AG04450 (cell line): ENCODE measurements at regions not wholly inside any gene's neighbourhood (a gene's known extent, or its start where the extent isn't known, plus 50 kb on each side); places are given as distances from the start of the nearest gene placed in this dataset.

Source experiments
- CTCF ChIA-PET: fragments of 300-600, 350-600 bp; formaldehyde crosslinking; extraction: SDS; loops from one replicate; lab custom pipeline; 2022; ENCODE audit warnings: antibody characterized with exemption, inconsistent platforms; lab: Charles Lee
- POLR2A ChIA-PET: fragments of 350-600 bp; formaldehyde crosslinking; extraction: SDS; loops from one replicate; lab custom pipeline; 2021; ENCODE audit warnings: antibody characterized with exemption, inconsistent platforms; lab: Yijun Ruan, JAX
- DNase-seq: peaks from one replicate; pipeline ENCODE4 v3.0.0-alpha.2; 2011; ENCODE audit warnings: low read depth, low spot score
- H3K27ac ChIP-seq: one replicate; pipeline ENCODE4 v1.5.1; 2012; ENCODE audit warnings: low read depth, low read length, control low read depth
- H3K27me3 ChIP-seq: one replicate; pipeline ENCODE4 v1.6.0; 2012; ENCODE audit warnings: low read length; ENCODE audit not compliant: control insufficient read depth, insufficient read depth
- H3K4me3 ChIP-seq: 2 replicates; pipeline ENCODE4 v1.5.1; 2011; ENCODE audit warnings: mild to moderate bottlenecking, low read depth, low read length, control low read depth
- H3K9me3 ChIP-seq: 2 replicates; pipeline ENCODE4 v1.5.1; 2012; ENCODE audit warnings: low read length; ENCODE audit not compliant: control insufficient read depth, insufficient read depth
- CTCF ChIP-seq: IDR thresholded peaks from 2 replicates; pipeline ENCODE4 v1.5.1; 2011; ENCODE audit warnings: low read depth, low read length, control low read depth, inconsistent platforms

DNA sequence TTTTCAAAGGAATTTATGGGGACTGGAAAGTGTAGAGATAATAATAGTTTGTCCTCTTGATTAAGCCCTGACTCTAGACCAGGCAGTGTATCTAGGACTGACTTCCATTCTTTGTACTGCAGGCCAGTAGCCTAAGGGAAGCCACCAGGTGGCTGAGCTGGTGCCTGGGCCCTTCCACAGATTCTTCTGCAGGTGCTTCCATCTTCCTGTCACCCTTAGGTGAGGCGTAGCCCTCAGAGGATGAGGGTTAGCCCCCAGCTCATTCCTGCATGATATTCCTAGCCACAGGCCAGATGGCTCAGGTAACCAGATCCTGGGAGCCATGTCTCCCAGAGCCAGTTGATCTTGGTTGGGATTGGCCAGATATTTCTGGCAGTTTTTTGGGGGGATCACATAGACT is 169.0 kb upstream of the IL12A start:
- no peak overlapping the region for H3K4me3 ChIP-seq
- DNase-seq = no peak
- no peak overlapping the region for H3K27ac ChIP-seq
- H3K27me3 ChIP-seq = no peaks in the 10 kb centered on the region
- POLR2A ChIA-PET = no interaction called here
- no peak for TF ChIP-seq CTCF
- CTCF ChIA-PET = interaction anchor here (0.6 to 3.9 kb wide), 4 partner anchors 9 to 495 kb away, joined by 3 to 29 read pairs (median 12); no protein-coding TSS in a partner anchor
- H3K9me3 ChIP-seq = no peaks in the 10 kb centered on the region

DNA sequence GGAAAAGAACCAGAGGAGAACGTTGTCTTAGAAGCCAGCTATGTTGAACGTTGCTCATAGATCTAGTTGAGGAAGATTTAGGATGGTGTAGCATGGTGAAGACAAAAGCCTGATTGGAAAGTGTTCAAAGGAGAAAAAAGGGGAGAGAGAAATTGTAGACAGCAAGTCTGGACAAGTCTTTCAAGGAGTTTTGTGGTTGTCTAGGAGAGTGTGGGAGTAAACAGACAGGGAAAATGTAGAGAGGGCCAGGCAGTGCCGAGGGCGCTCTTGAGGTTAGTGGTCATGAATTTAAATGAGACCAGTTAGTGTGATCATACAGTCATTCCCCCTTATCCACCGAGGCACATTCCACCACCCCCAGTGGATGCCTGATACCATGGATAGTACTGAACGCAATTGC is 167.5 kb upstream of the IL12A start:
- POLR2A ChIA-PET = no interaction called here
- no peaks in the 10 kb centered on the region for H3K27me3 ChIP-seq
- no peak for TF ChIP-seq CTCF
- no peak for DNase-seq
- no peak overlapping the region for H3K4me3 ChIP-seq
- CTCF ChIA-PET = interaction anchor here (1.2 to 1.4 kb wide), 2 partner anchors 14 to 185 kb away, joined by 3 to 4 read pairs; no protein-coding TSS in a partner anchor
- no peak overlapping the region for H3K27ac ChIP-seq
- H3K9me3 ChIP-seq = no peaks in the 10 kb centered on the region

GRCh38 chr3:159821736-159822135 is 166.9 kb upstream of the IL12A start:
- H3K4me3 ChIP-seq = no peak overlapping the region
- POLR2A ChIA-PET = no interaction called here
- H3K27me3 ChIP-seq = no peaks in the 10 kb centered on the region
- no peak for DNase-seq
- CTCF ChIA-PET = interaction anchor here (1.2 to 1.4 kb wide), 2 partner anchors 14 to 184 kb away, joined by 3 to 4 read pairs; no protein-coding TSS in a partner anchor
- H3K9me3 ChIP-seq = no peaks in the 10 kb centered on the region
- TF ChIP-seq CTCF = no peak
- no peak overlapping the region for H3K27ac ChIP-seq

DNA sequence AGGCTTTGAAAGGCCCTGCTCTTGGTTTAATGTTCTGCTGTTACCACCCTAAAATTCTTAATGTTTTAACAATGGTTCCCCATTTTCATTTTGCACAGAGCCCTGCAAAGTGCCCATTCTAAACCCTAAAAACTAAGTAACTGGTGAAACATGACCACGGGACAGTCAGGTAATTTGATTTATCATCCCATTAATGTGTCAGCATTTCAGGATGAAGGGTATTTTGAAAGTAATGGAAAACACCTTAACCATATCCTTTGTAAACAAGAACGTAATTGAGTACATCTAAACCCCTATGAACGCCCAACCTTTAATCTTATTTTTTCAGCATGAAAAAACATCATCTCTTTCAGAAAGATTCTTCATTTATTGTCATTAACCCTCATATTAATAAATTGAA is 164.9 kb upstream of the IL12A start:
- ChIA-PET POLR2A (no interaction called here), CTCF (interaction anchor here (0.6 to 1.6 kb wide), 3 partner anchors 16 to 559 kb away, joined by 3 to 4 read pairs (median 3); partner anchors contain the start of genes IL12A and SCHIP1)
- no peak overlapping the region for H3K27ac ChIP-seq
- no peaks in the 10 kb centered on the region for H3K27me3 ChIP-seq
- no peak for TF ChIP-seq CTCF
- no peak overlapping the region for H3K4me3 ChIP-seq
- H3K9me3 ChIP-seq = no peaks in the 10 kb centered on the region
- no peak for DNase-seq

- no peaks in the 10 kb centered on the region for H3K9me3 ChIP-seq
- H3K4me3 ChIP-seq = no peak overlapping the region
- peak overlapping the region; percentile 42 for H3K27ac ChIP-seq
- CTCF ChIA-PET = interaction anchor here (0.6 to 1.6 kb wide), 2 partner anchors 15 to 559 kb away, joined by 3 to 4 read pairs; partner anchors contain the start of gene SCHIP1
- no peaks in the 10 kb centered on the region for H3K27me3 ChIP-seq
- POLR2A ChIA-PET = no interaction called here
- DNase-seq = peak; percentile 70
- TF ChIP-seq CTCF = no peak
Measured at GRCh38 chr3:159824333-159824732, 164.3 kb upstream of the IL12A start.
